HCT116 (cell line): ENCODE measurements at regions not wholly inside any gene's neighbourhood (a gene's known extent, or its start where the extent isn't known, plus 50 kb on each side); places are given as distances from the start of the nearest gene placed in this dataset.

ENCODE experiments used
- ATAC-seq: fragments of 200-7000 bp; cut with Tn5 transposase; 2 replicates; pipeline ENCODE4 v1.9.1; 2020; ENCODE audit warnings: mild to moderate bottlenecking, moderate library complexity
- BruUV-seq: library from RNA; stranded (reverse); fragments of 400-500 nt; replicated peaks from 2 replicates; lab custom pipeline; 2021; lab: Mats Ljungman, UMichigan
- CTCF ChIA-PET: fragments of 300-600 bp; sonication (Branson Sonifier 250); formaldehyde crosslinking; loops from one replicate; lab custom pipeline; 2021; ENCODE audit warnings: antibody characterized with exemption; lab: Charles Lee
- POLR2A ChIA-PET: fragments of 300-600, 350-600 bp; sonication (Branson Sonifier 250); formaldehyde crosslinking; loops from one replicate; lab custom pipeline; 2021; ENCODE audit warnings: antibody characterized with exemption; lab: Charles Lee
- RAD21 ChIA-PET, 2 experiments: fragments of 300-600 bp; sonication (Branson Sonifier 250); formaldehyde crosslinking; loops; one replicate each; lab custom pipeline; 2023; ENCODE audit warnings: low total read pairs in 2 of 2; ENCODE audit not compliant: uncharacterized antibody in 2 of 2, unreplicated experiment in 2 of 2, low non-redundant PET in 1 of 2; lab: Charles Lee
- DNase-seq: peaks from one replicate; pipeline ENCODE4 v3.0.0-alpha.2; 2010; ENCODE audit warnings: low read depth, low spot score
- H2AFZ ChIP-seq: fragments of 200-600 bp; shearing (Covaris generic), sonication (generic); 2 replicates; pipeline ENCODE4 v1.6.1; 2017; ENCODE audit warnings: low read depth, mixed run types, mixed read lengths, antibody characterized with exemption, low read length; ENCODE audit not compliant: poor library complexity, severe bottlenecking
- H3K27ac ChIP-seq: 2 replicates; pipeline ENCODE4 v1.5.1; 2012; ENCODE audit warnings: low read depth, low read length
- H3K27me3 ChIP-seq: fragments of 200-600 bp; sonication (generic); 2 replicates; pipeline ENCODE4 v1.6.1; 2016; ENCODE audit warnings: mixed run types, low read length, mixed read lengths; ENCODE audit not compliant: insufficient read depth
- H3K36me3 ChIP-seq, 2 experiments: fragments of 200-500 bp in 1 of 2; fragments of 200-600 bp in 1 of 2; sonication (Bioruptor generic) in 1 of 2; sonication (generic) in 1 of 2; 2 replicates each; pipeline versions ENCODE4 v1.5.1 to v1.6.1; 2014 to 2016; ENCODE audit warnings: low read length in 2 of 2, inconsistent platforms in 1 of 2, mixed read lengths in 1 of 2, mixed run types in 1 of 2; ENCODE audit not compliant: insufficient read depth in 2 of 2, control insufficient read depth in 1 of 2
- H3K4me1 ChIP-seq, 2 experiments: fragments of 200-600 bp in 1 of 2; sonication (generic) in 1 of 2; 2 replicates each; pipeline versions ENCODE4 v1.5.1 to v1.6.1; 2012 to 2017; ENCODE audit warnings: low read length in 2 of 2, inconsistent platforms in 1 of 2, mild to moderate bottlenecking in 1 of 2, mixed read lengths in 1 of 2, mixed run types in 1 of 2, moderate library complexity in 1 of 2; ENCODE audit not compliant: insufficient read depth in 2 of 2, control insufficient read depth in 1 of 2
- H3K4me2 ChIP-seq: fragments of 200-600 bp; sonication (generic); 2 replicates; pipeline ENCODE4 v1.6.1; 2017; ENCODE audit warnings: mixed run types, low read length, mixed read lengths
- H3K4me3 ChIP-seq, 2 experiments: fragments of 200-600 bp in 1 of 2; sonication (generic) in 1 of 2; replicated peaks in 1 of 2; 2 replicates each; pipeline ENCODE4 v1.5.1; 2011 to 2016; ENCODE audit warnings: low read length in 2 of 2, control low read depth in 1 of 2, low read depth in 1 of 2, mild to moderate bottlenecking in 1 of 2, mixed read lengths in 1 of 2, mixed run types in 1 of 2
- H3K79me2 ChIP-seq: fragments of 200-600 bp; sonication (generic); 2 replicates; pipeline ENCODE4 v1.6.1; 2017; ENCODE audit warnings: mild to moderate bottlenecking, mixed run types, low read length, moderate library complexity, mixed read lengths; ENCODE audit not compliant: insufficient read depth
- H3K9ac ChIP-seq: fragments of 200-600 bp; sonication (generic); 2 replicates; pipeline ENCODE4 v1.6.1; 2016; ENCODE audit warnings: low read length, mixed read lengths
- H3K9me2 ChIP-seq: fragments of 200-600 bp; sonication (generic), shearing (Covaris generic); 2 replicates; pipeline ENCODE4 v1.6.1; 2017; ENCODE audit warnings: mixed run types, mild to moderate bottlenecking, moderate library complexity; ENCODE audit not compliant: insufficient read depth
- H3K9me3 ChIP-seq, 2 experiments: fragments of 200-500 bp in 1 of 2; fragments of 200-600 bp in 1 of 2; sonication (Bioruptor generic) in 1 of 2; sonication (generic) in 1 of 2; 2 replicates each; pipeline ENCODE4 v1.6.1; 2014 to 2017; ENCODE audit warnings: low read length in 2 of 2, mixed read lengths in 2 of 2, inconsistent platforms in 1 of 2, low read depth in 1 of 2, mild to moderate bottlenecking in 1 of 2, mixed run types in 1 of 2, moderate library complexity in 1 of 2; ENCODE audit not compliant: control insufficient read depth in 1 of 2, insufficient read depth in 1 of 2
- H4K20me1 ChIP-seq: fragments of 200-600 bp; sonication (generic), shearing (Covaris generic); 2 replicates; pipeline ENCODE4 v1.6.1; 2017; ENCODE audit warnings: mixed run types, mild to moderate bottlenecking, moderate library complexity; ENCODE audit not compliant: insufficient read depth
- CBX3 ChIP-seq: IDR thresholded peaks from 2 replicates; pipeline ENCODE4 v1.6.1; 2012; ENCODE audit warnings: low read depth
- CEBPB ChIP-seq: IDR thresholded peaks from 2 replicates; pipeline ENCODE4 v1.6.1; 2012; ENCODE audit warnings: low read depth
- ELF1 ChIP-seq: IDR thresholded peaks from 2 replicates; pipeline ENCODE4 v1.6.1; 2012; ENCODE audit warnings: low read depth, borderline replicate concordance
- EZH2 ChIP-seq: fragments of 200-600 bp; sonication (generic); IDR thresholded peaks from 2 replicates; pipeline ENCODE4 v1.6.1; 2017; ENCODE audit warnings: antibody characterized with exemption, mixed run types
- EZH2phosphoT487 ChIP-seq: fragments of 200-600 bp; IDR thresholded peaks from 2 replicates; pipeline ENCODE4 v1.6.1; 2018; ENCODE audit warnings: antibody characterized with exemption, borderline replicate concordance
- JUND ChIP-seq: IDR thresholded peaks from 2 replicates; pipeline ENCODE4 v1.6.1; 2012
- POLR2A ChIP-seq: IDR thresholded peaks from 2 replicates; pipeline ENCODE4 v1.7.0; 2011; ENCODE audit warnings: borderline replicate concordance; ENCODE audit not compliant: insufficient read depth, insufficient read length; ENCODE audit errors: extremely low read depth
- POLR2AphosphoS5 ChIP-seq: IDR thresholded peaks from 2 replicates; pipeline ENCODE4 v1.6.1; 2011; ENCODE audit warnings: mild to moderate bottlenecking, low read depth, low read length, moderate library complexity
- RAD21 ChIP-seq: IDR thresholded peaks from 2 replicates; pipeline ENCODE4 v1.6.1; 2012; ENCODE audit warnings: low read depth, mild to moderate bottlenecking
- SP1 ChIP-seq: IDR thresholded peaks from 2 replicates; pipeline ENCODE4 v1.6.1; 2012; ENCODE audit warnings: low read depth
- SRF ChIP-seq: IDR thresholded peaks from 2 replicates; pipeline ENCODE4 v1.6.1; 2012; ENCODE audit warnings: low read depth
- TCF7L2 ChIP-seq: IDR thresholded peaks from 2 replicates; pipeline ENCODE4 v1.7.0; 2011; ENCODE audit warnings: borderline replicate concordance, inconsistent platforms; ENCODE audit not compliant: insufficient read depth, insufficient read length; ENCODE audit errors: extremely low read depth
- ZFX ChIP-seq: fragments of 450-650 bp; IDR thresholded peaks from 2 replicates; pipeline ENCODE4 v1.6.1; 2017
- ZNF274 ChIP-seq: fragments of 200-500 bp; sonication (Bioruptor generic); IDR thresholded peaks from 2 replicates; pipeline ENCODE4 v1.6.1; 2014; ENCODE audit warnings: mild to moderate bottlenecking, low read depth, low read length, inconsistent platforms
- intact Hi-C: fragments of 100-400 bp; cut with micrococcal nuclease; formaldehyde crosslinking; loops from 2 replicates; pipeline ENCODE4 v1.10.0; 2022
- TF ChIP-seq, protein P1 (sequence below): IDR thresholded peaks from 2 replicates; pipeline ENCODE4 v1.6.1; 2012; ENCODE audit warnings: low read depth
- TF ChIP-seq, protein P2 (sequence below): IDR thresholded peaks from 2 replicates; pipeline ENCODE4 v1.6.1; 2012
- TF ChIP-seq, protein P3 (sequence below): IDR thresholded peaks from 2 replicates; pipeline ENCODE4 v1.6.1; 2011; ENCODE audit warnings: mild to moderate bottlenecking, low read length, moderate library complexity; ENCODE audit not compliant: insufficient replicate concordance; ENCODE audit errors: extremely low read depth
- TF ChIP-seq, protein P4 (sequence below): IDR thresholded peaks from 2 replicates; pipeline ENCODE4 v1.6.1; 2012

DNA sequence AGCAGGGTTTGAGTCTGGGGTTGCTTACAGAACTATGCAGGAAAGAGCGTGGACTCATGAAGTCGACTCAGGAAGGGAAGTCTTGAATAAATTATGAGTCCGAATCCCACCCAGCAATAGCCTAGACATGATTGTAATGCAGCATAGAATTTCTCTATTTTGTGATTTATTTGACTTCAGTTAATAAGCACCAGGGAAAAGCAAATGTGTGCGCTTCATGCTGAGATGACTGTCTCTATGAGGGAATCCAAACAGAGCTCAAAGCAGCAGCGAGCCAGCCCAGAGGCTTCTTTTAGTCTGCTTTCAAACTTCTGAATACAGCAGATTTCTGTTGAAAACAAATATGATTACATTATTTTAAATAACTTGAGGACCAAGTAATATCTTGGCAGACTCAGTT lies 188.0 kb downstream of the SEMA6A start:
- no peaks in the 10 kb centered on the region for H3K79me2 ChIP-seq
- H3K36me3 ChIP-seq, result no peaks in the 10 kb centered on the region
- intact Hi-C loops, result no loop called here
- H2AFZ ChIP-seq, result no peak overlapping the region
- RAD21 ChIA-PET, result no interaction called here
- no peak overlapping the region for H3K4me2 ChIP-seq
- CTCF ChIA-PET, result no interaction called here
- no peaks in the 10 kb centered on the region for H3K9me2 ChIP-seq
- H3K27me3 ChIP-seq, result no peaks in the 10 kb centered on the region
- no peak overlapping the region for H3K27ac ChIP-seq
- no peak overlapping the region for H3K9ac ChIP-seq
- DNase-seq, result no peak
- no peak for TF ChIP-seq EZH2
- no peak for TF ChIP-seq EZH2phosphoT487
- no peak for TF ChIP-seq CEBPB
- TF ChIP-seq POLR2AphosphoS5, result no peak
- TF ChIP-seq ELF1, result no peak
- TF ChIP-seq RAD21, result no peak
- TF ChIP-seq, protein P1, sequence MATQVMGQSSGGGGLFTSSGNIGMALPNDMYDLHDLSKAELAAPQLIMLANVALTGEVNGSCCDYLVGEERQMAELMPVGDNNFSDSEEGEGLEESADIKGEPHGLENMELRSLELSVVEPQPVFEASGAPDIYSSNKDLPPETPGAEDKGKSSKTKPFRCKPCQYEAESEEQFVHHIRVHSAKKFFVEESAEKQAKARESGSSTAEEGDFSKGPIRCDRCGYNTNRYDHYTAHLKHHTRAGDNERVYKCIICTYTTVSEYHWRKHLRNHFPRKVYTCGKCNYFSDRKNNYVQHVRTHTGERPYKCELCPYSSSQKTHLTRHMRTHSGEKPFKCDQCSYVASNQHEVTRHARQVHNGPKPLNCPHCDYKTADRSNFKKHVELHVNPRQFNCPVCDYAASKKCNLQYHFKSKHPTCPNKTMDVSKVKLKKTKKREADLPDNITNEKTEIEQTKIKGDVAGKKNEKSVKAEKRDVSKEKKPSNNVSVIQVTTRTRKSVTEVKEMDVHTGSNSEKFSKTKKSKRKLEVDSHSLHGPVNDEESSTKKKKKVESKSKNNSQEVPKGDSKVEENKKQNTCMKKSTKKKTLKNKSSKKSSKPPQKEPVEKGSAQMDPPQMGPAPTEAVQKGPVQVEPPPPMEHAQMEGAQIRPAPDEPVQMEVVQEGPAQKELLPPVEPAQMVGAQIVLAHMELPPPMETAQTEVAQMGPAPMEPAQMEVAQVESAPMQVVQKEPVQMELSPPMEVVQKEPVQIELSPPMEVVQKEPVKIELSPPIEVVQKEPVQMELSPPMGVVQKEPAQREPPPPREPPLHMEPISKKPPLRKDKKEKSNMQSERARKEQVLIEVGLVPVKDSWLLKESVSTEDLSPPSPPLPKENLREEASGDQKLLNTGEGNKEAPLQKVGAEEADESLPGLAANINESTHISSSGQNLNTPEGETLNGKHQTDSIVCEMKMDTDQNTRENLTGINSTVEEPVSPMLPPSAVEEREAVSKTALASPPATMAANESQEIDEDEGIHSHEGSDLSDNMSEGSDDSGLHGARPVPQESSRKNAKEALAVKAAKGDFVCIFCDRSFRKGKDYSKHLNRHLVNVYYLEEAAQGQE, result no peak
- no peak for TF ChIP-seq SRF
- no peak for TF ChIP-seq TCF7L2
- TF ChIP-seq, protein P2, sequence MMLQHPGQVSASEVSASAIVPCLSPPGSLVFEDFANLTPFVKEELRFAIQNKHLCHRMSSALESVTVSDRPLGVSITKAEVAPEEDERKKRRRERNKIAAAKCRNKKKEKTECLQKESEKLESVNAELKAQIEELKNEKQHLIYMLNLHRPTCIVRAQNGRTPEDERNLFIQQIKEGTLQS, result no peak
- TF ChIP-seq CBX3, result no peak
- no peak for TF ChIP-seq SP1
- TF ChIP-seq, protein P3, sequence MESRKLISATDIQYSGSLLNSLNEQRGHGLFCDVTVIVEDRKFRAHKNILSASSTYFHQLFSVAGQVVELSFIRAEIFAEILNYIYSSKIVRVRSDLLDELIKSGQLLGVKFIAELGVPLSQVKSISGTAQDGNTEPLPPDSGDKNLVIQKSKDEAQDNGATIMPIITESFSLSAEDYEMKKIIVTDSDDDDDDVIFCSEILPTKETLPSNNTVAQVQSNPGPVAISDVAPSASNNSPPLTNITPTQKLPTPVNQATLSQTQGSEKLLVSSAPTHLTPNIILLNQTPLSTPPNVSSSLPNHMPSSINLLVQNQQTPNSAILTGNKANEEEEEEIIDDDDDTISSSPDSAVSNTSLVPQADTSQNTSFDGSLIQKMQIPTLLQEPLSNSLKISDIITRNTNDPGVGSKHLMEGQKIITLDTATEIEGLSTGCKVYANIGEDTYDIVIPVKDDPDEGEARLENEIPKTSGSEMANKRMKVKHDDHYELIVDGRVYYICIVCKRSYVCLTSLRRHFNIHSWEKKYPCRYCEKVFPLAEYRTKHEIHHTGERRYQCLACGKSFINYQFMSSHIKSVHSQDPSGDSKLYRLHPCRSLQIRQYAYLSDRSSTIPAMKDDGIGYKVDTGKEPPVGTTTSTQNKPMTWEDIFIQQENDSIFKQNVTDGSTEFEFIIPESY, result no peak
- TF ChIP-seq JUND, result no peak
- TF ChIP-seq POLR2A, result no peak
- TF ChIP-seq ZFX, result no peak
- TF ChIP-seq ZNF274, result no peak
- TF ChIP-seq, protein P4, sequence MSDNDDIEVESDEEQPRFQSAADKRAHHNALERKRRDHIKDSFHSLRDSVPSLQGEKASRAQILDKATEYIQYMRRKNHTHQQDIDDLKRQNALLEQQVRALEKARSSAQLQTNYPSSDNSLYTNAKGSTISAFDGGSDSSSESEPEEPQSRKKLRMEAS, result no peak
- no peaks in the 10 kb centered on the region for H3K9me3 ChIP-seq
- H3K4me3 ChIP-seq, result no peak overlapping the region
- H3K4me1 ChIP-seq, result no peaks in the 10 kb centered on the region
- no TSS peak for BruUV-seq
- POLR2A ChIA-PET, result no interaction called here
- no peak for ATAC-seq
- H4K20me1 ChIP-seq, result no peaks in the 10 kb centered on the region; the same call in 1 of the 2 replicates
